OCI-LY7 (cell line): ENCODE measurements at regions not wholly inside any gene's neighbourhood (a gene's known extent, or its start where the extent isn't known, plus 50 kb on each side); places are given as distances from the start of the nearest gene placed in this dataset.
"Not testable (repeated sequence)": the region's sequence is repeated elsewhere in the genome, so short reads cannot be mapped to it uniquely, and the experiment has no call there.

Source experiments
- BruUV-seq: library from RNA; stranded (reverse); fragments of 400-500 nt; replicated peaks from 2 replicates; lab custom pipeline; 2021; lab: Mats Ljungman, UMichigan
- CTCF ChIA-PET: fragments of 300-600 bp; sonication (Branson Sonifier 250); formaldehyde crosslinking; loops from one replicate; lab custom pipeline; 2022; ENCODE audit warnings: antibody characterized with exemption; ENCODE audit not compliant: unreplicated experiment; lab: Charles Lee
- POLR2A ChIA-PET: fragments of 300-600 bp; sonication (Branson Sonifier 250); formaldehyde crosslinking; loops from one replicate; lab custom pipeline; 2022; ENCODE audit warnings: antibody characterized with exemption; lab: Charles Lee
- DNase-seq: peaks from one replicate; pipeline ENCODE4 v3.0.0-alpha.2; 2015; ENCODE audit warnings: low spot score
- H2AFZ ChIP-seq: fragments of 200-600 bp; sonication (generic), shearing (Covaris generic); 2 replicates; pipeline ENCODE4 v1.6.1; 2014; ENCODE audit warnings: mild to moderate bottlenecking, antibody characterized with exemption, low read length, moderate library complexity
- H3K27ac ChIP-seq: fragments of 200-600 bp; sonication (generic); 2 replicates; pipeline ENCODE4 v1.5.1; 2014; ENCODE audit warnings: mixed run types, low read depth, mild to moderate bottlenecking, moderate library complexity, low read length, inconsistent platforms; ENCODE audit not compliant: poor library complexity, severe bottlenecking
- H3K36me3 ChIP-seq: fragments of 200-600 bp; sonication (generic); 2 replicates; pipeline ENCODE4 v1.6.1; 2014; ENCODE audit warnings: mild to moderate bottlenecking, antibody characterized with exemption, low read length, moderate library complexity, mixed read lengths; ENCODE audit not compliant: insufficient read depth
- H3K4me1 ChIP-seq: fragments of 200-600 bp; sonication (generic); 2 replicates; pipeline ENCODE4 v1.5.1; 2014; ENCODE audit warnings: mild to moderate bottlenecking, low read length; ENCODE audit not compliant: insufficient read depth, poor library complexity, severe bottlenecking
- H3K4me2 ChIP-seq: fragments of 200-600 bp; sonication (generic); 2 replicates; pipeline ENCODE4 v1.6.1; 2014; ENCODE audit warnings: mild to moderate bottlenecking, low read length
- H3K4me3 ChIP-seq: fragments of 200-600 bp; sonication (generic); 2 replicates; pipeline ENCODE4 v1.5.1; 2014; ENCODE audit warnings: mild to moderate bottlenecking, low read depth, low read length; ENCODE audit not compliant: poor library complexity, severe bottlenecking
- H3K79me2 ChIP-seq: fragments of 200-600 bp; sonication (generic); 2 replicates; pipeline ENCODE4 v1.6.1; 2016; ENCODE audit warnings: low read depth, mild to moderate bottlenecking, low read length, moderate library complexity, mixed read lengths; ENCODE audit not compliant: insufficient read depth
- H3K9me2 ChIP-seq: fragments of 200-600 bp; sonication (generic); 2 replicates; pipeline ENCODE4 v1.6.1; 2016; ENCODE audit warnings: mild to moderate bottlenecking, low read length, mixed read lengths; ENCODE audit not compliant: insufficient read depth
- H3K9me3 ChIP-seq: fragments of 200-600 bp; sonication (generic); 2 replicates; pipeline ENCODE4 v1.6.1; 2014; ENCODE audit warnings: mild to moderate bottlenecking, mixed run types, low read length, mixed read lengths
- H4K20me1 ChIP-seq: fragments of 200-600 bp; sonication (generic); 2 replicates; pipeline ENCODE4 v1.6.1; 2014; ENCODE audit warnings: mild to moderate bottlenecking, antibody characterized with exemption, low read length, moderate library complexity, mixed read lengths; ENCODE audit not compliant: insufficient read depth
- EZH2phosphoT487 ChIP-seq: fragments of 200-600 bp; sonication (generic); IDR thresholded peaks from 2 replicates; pipeline ENCODE4 v1.6.1; 2018; ENCODE audit warnings: low read depth, borderline replicate concordance, mild to moderate bottlenecking, mixed run types, antibody characterized with exemption, low read length, moderate library complexity, mixed read lengths
- intact Hi-C: fragments of 100-400 bp; cut with micrococcal nuclease; formaldehyde crosslinking; loops from one replicate; pipeline ENCODE4 v1.10.0; 2022; ENCODE audit not compliant: unreplicated experiment
- TF ChIP-seq, protein P1 (sequence below): fragments of 200-600 bp; sonication (generic); conservative IDR thresholded peaks from 2 replicates; pipeline ENCODE4 v1.5.1; 2014; ENCODE audit warnings: mild to moderate bottlenecking, antibody characterized with exemption, low read length, moderate library complexity, mixed read lengths

DNA sequence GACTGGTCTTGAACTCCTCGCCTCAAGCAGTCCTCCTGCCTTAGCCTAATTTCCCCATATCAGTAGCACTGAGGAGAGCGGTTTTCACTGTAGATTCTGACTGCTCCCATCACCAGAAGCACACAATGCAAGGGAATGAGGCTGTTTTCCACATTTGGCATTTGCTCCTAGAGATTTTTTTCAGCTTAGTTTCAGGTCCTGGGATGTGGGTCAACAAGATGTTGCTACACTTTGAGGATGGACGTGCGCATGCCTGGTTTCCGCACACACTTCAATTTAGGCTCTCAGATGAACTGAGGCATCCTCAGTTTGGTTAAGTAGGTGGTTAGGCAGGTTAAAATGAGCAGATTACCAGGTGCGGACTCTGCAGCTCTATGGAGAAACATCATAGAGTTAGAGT, 287.1 kb upstream of the LYZL1 start:
- TF ChIP-seq, protein P1, sequence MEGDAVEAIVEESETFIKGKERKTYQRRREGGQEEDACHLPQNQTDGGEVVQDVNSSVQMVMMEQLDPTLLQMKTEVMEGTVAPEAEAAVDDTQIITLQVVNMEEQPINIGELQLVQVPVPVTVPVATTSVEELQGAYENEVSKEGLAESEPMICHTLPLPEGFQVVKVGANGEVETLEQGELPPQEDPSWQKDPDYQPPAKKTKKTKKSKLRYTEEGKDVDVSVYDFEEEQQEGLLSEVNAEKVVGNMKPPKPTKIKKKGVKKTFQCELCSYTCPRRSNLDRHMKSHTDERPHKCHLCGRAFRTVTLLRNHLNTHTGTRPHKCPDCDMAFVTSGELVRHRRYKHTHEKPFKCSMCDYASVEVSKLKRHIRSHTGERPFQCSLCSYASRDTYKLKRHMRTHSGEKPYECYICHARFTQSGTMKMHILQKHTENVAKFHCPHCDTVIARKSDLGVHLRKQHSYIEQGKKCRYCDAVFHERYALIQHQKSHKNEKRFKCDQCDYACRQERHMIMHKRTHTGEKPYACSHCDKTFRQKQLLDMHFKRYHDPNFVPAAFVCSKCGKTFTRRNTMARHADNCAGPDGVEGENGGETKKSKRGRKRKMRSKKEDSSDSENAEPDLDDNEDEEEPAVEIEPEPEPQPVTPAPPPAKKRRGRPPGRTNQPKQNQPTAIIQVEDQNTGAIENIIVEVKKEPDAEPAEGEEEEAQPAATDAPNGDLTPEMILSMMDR = no peak
- no peak for TF ChIP-seq EZH2phosphoT487
- Histone ChIP-seq H3K9me3 (no peaks in the 10 kb centered on the region), H2AFZ (no peak overlapping the region), H3K9me2 (no peaks in the 10 kb centered on the region), H3K4me2 (no peak overlapping the region), H4K20me1 (no peaks in the 10 kb centered on the region), H3K4me3 (no peak overlapping the region), H3K36me3 (no peaks in the 10 kb centered on the region), H3K4me1 (no peaks in the 10 kb centered on the region), H3K27ac (no peak overlapping the region), H3K79me2 (no peaks in the 10 kb centered on the region)
- POLR2A ChIA-PET = interaction anchor here (0.9 kb wide), 1 partner anchor 21 kb away, joined by 3 read pairs; no protein-coding TSS in a partner anchor
- intact Hi-C loops = no loop called here
- DNase-seq = no peak
- CTCF ChIA-PET = no interaction called here
- no TSS peak for BruUV-seq

DNA sequence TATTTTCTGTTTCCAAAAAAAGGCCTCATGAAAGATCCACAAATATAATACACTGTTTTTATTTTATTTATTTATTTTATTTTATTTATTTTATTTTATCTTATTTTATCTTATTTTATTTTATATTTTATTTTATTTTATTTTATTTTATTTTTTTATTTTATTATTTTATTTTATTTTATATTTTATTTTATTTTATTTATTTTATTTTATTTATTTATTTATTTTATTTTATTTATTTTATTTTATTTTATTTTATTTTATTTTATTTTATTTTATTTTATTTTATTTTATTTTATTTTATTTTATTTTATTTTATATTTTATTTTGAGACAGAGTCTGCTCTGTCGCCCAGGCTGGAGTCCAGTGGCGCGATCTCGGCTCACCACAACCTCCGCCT, 285.9 kb upstream of the LYZL1 start:
- DNase-seq, CTCF ChIA-PET, BruUV-seq, H3K4me3 ChIP-seq, H2AFZ ChIP-seq, H4K20me1 ChIP-seq, H3K27ac ChIP-seq, H3K9me3 ChIP-seq, H3K4me1 ChIP-seq, POLR2A ChIA-PET, H3K79me2 ChIP-seq, H3K9me2 ChIP-seq, H3K4me2 ChIP-seq, H3K36me3 ChIP-seq, intact Hi-C loops: not testable (repeated sequence)

DNA sequence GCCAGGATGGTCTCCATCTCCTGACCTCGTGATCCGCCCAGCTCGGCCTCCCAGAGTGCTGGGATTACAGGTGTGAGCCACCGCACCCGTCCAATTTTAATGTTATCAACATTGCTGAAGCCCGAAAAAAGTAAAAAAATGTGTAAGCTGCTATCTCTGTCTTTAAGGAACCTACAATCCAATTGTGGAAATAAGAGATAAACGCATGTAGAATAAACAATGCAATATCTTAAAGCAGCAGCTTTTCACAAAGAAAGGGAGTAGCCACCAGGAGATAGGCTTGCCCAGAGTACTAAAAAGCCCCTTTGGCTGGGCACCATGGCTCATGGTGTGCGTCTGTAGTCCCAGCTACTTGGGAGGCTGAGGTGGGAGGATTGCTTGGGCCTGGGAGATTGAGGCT, 282.9 kb upstream of the LYZL1 start:
- CTCF ChIA-PET = no interaction called here

More for the DNA sequence above, 282.9 kb upstream of the LYZL1 start:
- TF ChIP-seq, protein P1 = no peak
- no peak for TF ChIP-seq EZH2phosphoT487
- POLR2A ChIA-PET = no interaction called here
- intact Hi-C loops = no loop called here
- no peak overlapping the region for H3K4me2 ChIP-seq
- no peak overlapping the region for H3K27ac ChIP-seq
- H3K36me3 ChIP-seq = no peaks in the 10 kb centered on the region
- no peaks in the 10 kb centered on the region for H4K20me1 ChIP-seq
- no TSS peak for BruUV-seq
- H3K9me2 ChIP-seq = no peaks in the 10 kb centered on the region
- no peak overlapping the region for H2AFZ ChIP-seq
- H3K9me3 ChIP-seq = no peaks in the 10 kb centered on the region
- no peak overlapping the region for H3K4me3 ChIP-seq
- H3K4me1 ChIP-seq = no peaks in the 10 kb centered on the region
- H3K79me2 ChIP-seq = no peaks in the 10 kb centered on the region
- DNase-seq = no peak
